ENCODE measurements at regions not wholly inside any gene's neighbourhood (a gene's known extent, or its start where the extent isn't known, plus 50 kb on each side); places are given as distances from the start of the nearest gene placed in this dataset.

- TF ChIP-seq CTCF (IDR thresholded peaks at IDR 0.05) (no peak), POLR2A (IDR thresholded peaks at IDR 0.05) (no peak), POLR2AphosphoS5 (IDR thresholded peaks at IDR 0.05; ENCODE audit: insufficient read depth in 1 of 2, low read depth in 1 of 2) (no peak)
Measured at GRCh38 chr1:190563230-190563629, 85.6 kb upstream of the BRINP3 start.

All from vagina (tissue), 2 donors.